GM19351 (cell line): ENCODE measurements at regions not wholly inside any gene's neighbourhood (a gene's known extent, or its start where the extent isn't known, plus 50 kb on each side); places are given as distances from the start of the nearest gene placed in this dataset.
A peak's percentile ranks its signal among the peaks of the same experiment; 100 is the strongest.
"Not testable (repeated sequence)": the region's sequence is repeated elsewhere in the genome, so short reads cannot be mapped to it uniquely, and the experiment has no call there.

Experiments
- ATAC-seq: cut with Tn5 transposase; IDR thresholded peaks from one replicate; pipeline ENCODE4 v1.9.1; 2021; ENCODE audit warnings: mild to moderate bottlenecking, moderate library complexity; ENCODE audit not compliant: unreplicated experiment

- no peak for ATAC-seq
Observed at GRCh38 chr4:26229974-26230373, 90.8 kb upstream of the RBPJ start.

DNA sequence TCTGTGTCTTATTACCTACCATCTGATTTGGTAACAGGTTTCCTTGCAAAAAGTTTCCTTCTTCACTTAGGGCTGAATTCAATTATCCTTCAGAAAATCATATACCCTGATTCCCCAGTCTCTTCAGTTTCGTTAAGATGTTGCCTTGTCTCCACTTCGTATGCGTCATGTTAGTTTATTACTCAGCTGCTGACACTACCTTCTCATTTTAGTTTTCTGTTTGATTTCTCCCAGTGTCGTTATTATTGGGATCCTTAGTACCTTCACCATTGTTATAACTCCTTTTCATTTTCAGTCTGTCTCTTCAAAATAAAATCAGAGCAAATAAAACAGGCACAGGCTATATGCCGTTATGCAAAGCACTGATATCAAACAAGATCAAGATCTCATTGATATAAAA lies 87.5 kb upstream of the RBPJ start:
- ATAC-seq: no peak

DNA sequence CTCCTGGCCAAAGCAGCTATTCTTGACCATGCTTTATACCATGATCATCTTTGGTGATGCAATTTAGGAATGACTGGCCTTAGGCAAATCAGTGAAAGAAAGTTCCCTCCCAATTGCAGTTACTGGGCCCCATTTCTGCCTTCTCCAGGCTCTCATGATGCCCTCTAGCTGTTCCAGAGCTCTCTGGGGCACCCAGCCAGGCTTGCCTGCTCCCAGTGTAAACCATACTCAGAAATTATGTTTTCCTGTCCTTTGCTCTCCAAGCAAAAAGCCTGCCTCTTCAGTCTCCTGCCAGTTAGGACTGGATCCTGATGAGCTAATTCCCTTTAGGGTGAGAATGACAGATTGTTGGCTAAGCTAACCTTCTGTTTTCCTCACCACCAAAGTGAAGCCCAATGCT lies 85.3 kb upstream of the RBPJ start:
- no peak for ATAC-seq

GRCh38 chr4:26237916-26238315 lies 82.9 kb upstream of the RBPJ start:
- ATAC-seq: no peak

DNA sequence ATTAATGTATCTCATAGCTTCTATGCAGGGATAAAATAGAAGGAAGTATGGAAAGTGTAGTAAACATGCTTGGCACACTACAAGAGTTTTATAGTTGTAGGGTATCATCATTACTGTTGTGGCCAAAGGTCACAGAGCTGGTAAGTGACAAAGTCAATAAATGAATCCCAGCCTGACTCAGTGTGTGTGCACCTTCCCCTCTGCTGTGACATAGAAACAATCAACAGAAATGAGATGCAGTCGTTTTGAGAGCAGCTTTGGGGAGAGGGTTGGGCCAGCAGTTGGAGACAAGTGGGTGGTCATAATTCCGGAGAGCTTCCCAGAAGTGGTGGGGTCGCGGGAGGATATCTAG lies 82.4 kb upstream of the RBPJ start:
- no peak for ATAC-seq

- no peak for ATAC-seq
Observed at GRCh38 chr4:26238778-26239679, 81.8 kb upstream of the RBPJ start.

DNA sequence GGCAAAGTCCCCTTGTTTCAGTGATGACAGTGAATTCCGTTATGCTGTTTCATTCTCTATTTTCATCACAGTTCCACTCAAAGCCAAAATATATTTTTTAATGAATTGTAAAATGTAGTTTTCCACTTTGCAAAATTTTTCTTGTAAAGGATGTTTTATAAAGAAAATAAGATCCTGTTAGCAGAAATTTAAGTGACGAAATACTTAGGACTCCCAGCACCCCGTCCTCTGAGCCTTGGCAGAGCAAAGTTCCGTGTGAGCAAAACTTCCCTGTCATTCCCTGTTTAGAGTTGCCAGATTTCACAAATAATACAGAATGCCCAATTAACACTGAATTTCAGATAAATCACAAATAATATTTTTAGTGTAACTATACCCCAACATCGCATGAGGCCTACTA lies 81.0 kb upstream of the RBPJ start:
- no peak for ATAC-seq

DNA sequence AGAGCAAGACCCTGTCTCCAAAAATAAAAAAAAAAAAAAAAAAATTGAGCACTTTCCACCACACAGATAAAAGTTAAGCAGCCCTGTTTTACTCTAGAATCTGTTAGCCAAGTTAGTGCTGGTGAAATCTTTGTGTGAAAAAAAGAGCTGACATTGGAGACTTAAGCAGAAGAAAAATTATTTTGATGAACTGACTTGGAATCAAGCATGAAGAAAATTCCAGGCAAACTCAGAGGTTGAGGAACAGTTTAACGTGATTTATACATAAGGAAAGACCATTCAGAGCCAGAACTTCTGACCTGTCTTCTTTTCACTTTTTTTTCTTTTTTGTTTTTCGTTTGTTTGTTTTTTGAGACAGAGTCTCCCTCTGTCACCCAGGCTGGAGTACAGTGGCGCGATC lies 79.6 kb upstream of the RBPJ start:
- no peak for ATAC-seq

- no peak for ATAC-seq
Observed at GRCh38 chr4:26242451-26242850, 78.4 kb upstream of the RBPJ start.

GRCh38 chr4:26244138-26244537 lies 76.7 kb upstream of the RBPJ start:
- not testable (repeated sequence) for ATAC-seq

DNA sequence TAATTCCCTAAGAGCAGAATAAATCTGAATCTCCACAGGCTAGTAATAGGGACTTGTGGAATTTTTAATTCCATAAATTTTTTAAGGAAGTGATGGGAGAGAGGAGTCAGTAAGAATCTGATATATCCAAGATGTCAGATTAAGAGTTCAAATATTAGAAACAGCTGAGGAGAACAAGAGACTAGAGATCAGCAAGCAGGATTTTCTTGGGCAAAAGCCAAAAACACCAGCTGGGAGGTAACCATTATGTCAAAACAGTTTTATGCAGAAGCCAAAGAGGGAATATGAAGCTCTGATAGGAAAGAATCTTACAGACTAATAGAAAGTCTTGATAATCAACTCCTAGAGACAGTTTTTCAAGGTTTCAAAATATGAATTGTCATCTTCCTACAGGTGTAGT lies 72.2 kb upstream of the RBPJ start:
- no peak for ATAC-seq

- ATAC-seq: peak; percentile 61
Observed at GRCh38 chr4:26252349-26253025, 68.3 kb upstream of the RBPJ start.

DNA sequence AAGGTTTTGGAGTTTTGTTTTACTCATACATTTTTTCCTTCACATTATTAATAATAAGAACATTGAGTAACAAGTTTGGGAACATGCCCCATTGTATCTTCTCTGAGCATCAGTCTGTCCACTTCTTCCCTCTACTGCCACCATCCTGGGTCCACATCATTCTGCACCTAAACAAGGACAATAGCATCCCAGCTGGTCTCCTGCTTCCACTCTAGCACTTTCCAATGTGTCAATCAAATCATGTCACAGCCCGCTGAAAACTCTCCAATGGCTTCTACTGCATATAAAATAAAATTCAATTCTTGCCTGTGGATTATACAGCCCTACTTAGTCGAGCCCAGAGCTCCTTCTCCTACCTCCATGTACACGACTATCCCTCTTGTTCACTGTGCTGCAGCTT lies 66.8 kb upstream of the RBPJ start:
- no peak for ATAC-seq

DNA sequence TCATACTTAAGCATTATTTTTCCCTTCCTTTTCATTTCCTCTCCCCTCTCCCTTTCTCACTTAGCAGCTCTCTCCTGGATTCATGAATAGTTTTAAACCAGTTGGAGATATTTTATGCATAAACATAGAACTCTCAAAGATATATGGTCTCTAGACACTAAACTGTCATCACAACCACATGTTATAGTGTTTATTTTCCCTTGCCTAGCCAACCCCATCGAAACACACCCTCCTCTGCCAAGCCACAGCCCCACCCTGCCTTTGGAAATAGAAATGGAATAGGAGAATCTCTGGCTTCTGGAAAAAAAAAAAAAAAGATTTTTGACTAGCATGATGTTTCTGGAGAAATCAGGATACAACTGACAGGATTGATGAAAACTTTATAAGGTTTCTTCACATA lies 64.8 kb upstream of the RBPJ start:
- ATAC-seq: no peak

DNA sequence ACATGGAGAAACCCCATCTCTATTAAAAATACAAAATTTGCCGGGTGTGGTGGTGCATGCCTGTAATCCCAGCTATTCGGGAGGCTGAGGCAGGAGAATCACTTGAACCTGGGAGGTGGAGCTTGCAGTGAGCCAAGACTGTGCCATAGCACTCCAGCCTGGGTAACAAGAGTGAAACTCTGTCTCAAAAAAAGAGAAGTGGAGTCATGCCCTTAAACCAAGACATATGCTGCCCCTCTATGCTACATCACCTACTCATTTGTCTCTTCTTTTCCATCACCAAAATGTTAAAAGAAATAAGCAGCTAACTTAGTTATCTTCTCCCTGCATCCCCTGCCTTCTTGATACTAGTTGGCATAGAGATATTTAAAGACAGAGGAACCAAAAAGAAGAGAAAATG lies 63.4 kb upstream of the RBPJ start:
- ATAC-seq: peak; percentile 6

- peak; percentile 93 for ATAC-seq
Observed at GRCh38 chr4:26257850-26258249, 63.0 kb upstream of the RBPJ start.

- ATAC-seq: no peak
Observed at GRCh38 chr4:26260571-26260970, 60.2 kb upstream of the RBPJ start.

GRCh38 chr4:26261405-26261804 lies 59.4 kb upstream of the RBPJ start:
- no peak for ATAC-seq

DNA sequence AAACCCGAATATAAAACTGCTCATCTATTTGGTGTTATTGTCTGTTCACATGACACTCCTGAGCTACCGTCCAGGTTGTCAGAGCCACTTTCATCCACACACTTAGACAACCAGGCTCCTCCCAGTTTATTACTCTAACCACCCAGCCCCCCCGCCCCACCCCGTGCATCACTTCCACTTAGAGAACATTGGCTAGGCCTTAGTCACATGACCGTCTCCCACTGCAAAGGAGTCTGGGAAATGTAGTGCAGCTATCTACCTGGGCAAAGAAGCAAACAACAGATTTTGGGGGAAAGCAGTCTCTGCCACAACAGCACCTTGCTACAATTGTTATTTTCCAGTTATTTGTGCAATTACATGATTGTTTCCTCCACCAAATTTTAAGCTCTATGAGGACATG lies 57.6 kb upstream of the RBPJ start:
- no peak for ATAC-seq

- ATAC-seq: no peak
Observed at GRCh38 chr4:26264109-26264508, 56.7 kb upstream of the RBPJ start.

- ATAC-seq: no peak
Observed at GRCh38 chr4:26267087-26267486, 53.7 kb upstream of the RBPJ start.

DNA sequence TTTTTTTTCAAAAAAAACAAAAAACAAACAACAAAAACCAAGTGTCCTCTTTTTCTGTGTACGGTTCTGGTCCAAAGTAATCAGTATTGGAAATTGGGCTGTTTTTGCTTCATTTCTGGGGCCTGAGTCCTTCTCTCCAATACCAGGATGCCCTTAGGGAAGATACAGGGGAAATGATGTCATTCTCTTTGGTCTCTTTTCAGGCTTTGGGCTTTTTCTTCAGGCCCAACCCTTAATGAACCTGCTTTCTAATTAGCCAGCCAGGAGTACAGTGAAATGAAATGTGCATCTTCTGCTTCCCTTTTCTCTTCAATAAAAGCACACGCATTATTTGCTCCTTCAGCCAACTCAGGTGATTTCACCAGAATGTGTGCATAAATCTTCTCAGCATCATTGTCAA lies 52.6 kb upstream of the RBPJ start:
- ATAC-seq: no peak

DNA sequence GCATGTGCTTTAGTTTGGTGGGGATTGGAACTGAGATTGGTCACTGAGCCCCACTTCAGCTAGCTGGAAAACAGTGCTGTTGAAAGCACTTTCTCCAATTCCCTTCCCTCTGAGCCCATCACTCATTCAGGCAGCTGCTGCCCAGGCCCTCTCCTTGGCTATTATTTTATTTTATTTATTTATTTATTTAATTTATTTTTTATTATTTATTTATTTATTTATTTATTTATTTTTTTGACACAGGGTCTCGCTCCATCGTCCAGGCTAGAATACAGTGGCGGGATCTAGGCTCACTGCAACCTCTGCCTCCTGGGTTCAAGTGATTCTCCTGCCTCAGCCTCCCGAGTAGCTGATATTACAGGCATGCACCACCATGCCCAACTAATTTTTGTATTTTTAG lies 51.8 kb upstream of the RBPJ start:
- no peak for ATAC-seq
